GM21619 (cell line): ENCODE measurements at regions not wholly inside any gene's neighbourhood (a gene's known extent, or its start where the extent isn't known, plus 50 kb on each side); places are given as distances from the start of the nearest gene placed in this dataset.
"Not testable (repeated sequence)": the region's sequence is repeated elsewhere in the genome, so short reads cannot be mapped to it uniquely, and the experiment has no call there.

Experiments
- ATAC-seq: cut with Tn5 transposase; IDR thresholded peaks from one replicate; pipeline ENCODE4 v1.9.1; 2021; ENCODE audit not compliant: unreplicated experiment

GRCh38 chr12:131471271-131471905, 239.5 kb upstream of the SFSWAP start:
- ATAC-seq: no peak

GRCh38 chr12:131471946-131472732, 238.8 kb upstream of the SFSWAP start:
- ATAC-seq: no peak

DNA sequence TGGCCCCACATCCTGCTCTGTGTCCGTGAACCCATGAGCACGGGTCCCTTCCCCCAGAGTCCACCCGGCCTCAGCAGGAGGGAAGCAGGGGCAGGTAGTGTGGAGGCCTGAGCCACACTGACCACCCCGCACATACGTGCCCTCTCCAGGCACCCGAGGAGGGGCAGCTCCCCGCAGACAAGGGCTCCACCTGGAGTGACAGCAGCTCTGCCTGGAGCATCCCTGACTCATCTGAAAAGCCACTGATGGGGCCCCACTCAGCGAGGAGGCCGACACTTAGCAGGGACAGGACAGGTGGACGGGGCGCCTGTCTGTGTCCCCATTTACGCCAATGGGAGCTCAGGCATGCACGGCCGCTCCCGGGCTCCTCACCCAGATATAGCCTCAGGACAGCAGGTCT, 237.6 kb upstream of the SFSWAP start:
- no peak for ATAC-seq

DNA sequence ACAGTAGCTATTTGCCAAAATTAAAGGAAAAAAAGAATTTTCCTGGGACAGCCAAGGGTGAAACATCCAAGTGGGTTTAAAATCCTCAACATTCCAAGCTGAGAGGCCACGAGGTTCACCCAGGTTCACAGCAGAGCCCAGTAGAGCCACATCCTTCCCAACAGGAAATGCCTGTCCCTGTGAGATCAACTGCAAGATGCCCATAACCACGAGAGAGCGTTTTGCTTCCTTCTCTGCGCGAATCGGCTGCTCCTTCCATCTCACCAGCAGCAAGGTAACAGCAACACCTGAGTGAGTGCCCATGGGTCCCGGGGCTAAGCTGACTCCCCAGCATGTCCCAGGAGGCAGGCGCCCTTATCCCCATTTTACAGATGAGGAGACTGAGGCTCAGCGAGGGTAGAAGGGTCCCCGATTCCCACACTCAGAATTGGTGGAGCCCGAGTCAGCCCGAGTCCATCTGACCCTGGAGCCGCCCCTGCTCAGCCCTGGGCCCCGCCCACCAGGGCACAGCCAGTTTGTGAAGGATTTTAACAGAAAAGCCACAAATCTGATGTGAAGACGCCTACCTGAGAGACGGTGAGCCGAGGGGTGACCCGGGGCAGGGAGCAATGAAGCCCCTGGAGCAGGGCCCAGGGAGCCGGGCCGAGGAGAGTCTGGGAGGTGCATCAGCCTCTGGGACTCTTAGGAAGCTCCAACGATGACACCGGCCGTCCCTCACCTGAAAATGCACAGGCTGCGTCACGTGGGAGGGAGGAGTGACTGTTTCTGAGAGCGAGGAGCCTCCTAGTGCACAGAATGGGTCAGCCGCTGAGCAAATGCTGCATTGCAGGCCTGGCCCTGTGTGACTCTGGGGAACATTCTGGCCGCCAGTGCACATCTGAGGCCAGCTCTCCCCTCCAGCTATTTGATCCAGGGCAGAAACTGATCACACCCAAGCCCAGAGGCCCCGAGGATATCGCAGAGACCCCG, 236.9 kb upstream of the SFSWAP start:
- ATAC-seq: no peak

- ATAC-seq: not testable (repeated sequence)
These were observed 235.9 kb upstream of the SFSWAP start for GRCh38 chr12:131475012-131475411.

GRCh38 chr12:131477613-131478012, 233.3 kb upstream of the SFSWAP start:
- ATAC-seq: no peak

- no peak for ATAC-seq
These were observed 232.4 kb upstream of the SFSWAP start for GRCh38 chr12:131478468-131478867.

DNA sequence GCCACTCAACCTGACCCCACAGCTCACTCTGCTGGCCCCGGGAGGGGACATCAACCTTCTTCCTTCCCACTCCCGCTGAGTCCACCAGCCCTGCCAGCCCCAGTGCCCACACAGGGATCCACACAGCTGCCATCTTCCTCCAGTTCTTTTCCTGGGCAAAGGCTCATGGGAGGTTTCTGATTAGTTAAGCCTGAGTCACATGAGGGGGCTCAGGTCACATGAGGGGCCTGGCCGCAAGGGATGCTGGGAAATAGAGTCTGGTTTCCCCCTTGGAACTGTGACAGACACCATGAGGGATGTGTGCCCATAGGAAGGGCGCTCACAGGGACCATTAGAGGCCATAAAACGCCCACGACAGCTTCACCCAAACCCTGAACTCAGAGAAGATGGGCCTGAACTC, 228.7 kb upstream of the SFSWAP start:
- no peak for ATAC-seq

DNA sequence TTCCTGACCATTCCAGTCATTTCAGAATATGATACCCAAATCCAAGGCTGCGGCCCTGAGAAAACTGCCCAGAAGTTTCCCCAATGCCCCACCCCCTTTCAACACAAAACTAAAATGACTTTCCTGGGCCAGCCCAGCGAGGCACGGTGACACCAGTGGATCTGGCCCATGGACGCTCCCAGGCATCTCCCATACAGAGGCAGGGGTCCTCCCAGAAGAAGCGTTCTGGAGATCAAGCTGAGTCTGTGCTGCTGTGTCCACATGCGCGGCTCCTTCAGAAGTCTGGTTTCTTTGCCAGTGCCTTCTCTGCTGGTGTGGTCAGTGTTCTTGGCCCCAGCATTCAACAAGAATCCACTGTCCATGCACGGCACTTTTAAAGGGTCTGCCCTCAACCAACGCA, 228.2 kb upstream of the SFSWAP start:
- ATAC-seq: no peak

GRCh38 chr12:131486451-131487230, 224.2 kb upstream of the SFSWAP start:
- no peak for ATAC-seq

DNA sequence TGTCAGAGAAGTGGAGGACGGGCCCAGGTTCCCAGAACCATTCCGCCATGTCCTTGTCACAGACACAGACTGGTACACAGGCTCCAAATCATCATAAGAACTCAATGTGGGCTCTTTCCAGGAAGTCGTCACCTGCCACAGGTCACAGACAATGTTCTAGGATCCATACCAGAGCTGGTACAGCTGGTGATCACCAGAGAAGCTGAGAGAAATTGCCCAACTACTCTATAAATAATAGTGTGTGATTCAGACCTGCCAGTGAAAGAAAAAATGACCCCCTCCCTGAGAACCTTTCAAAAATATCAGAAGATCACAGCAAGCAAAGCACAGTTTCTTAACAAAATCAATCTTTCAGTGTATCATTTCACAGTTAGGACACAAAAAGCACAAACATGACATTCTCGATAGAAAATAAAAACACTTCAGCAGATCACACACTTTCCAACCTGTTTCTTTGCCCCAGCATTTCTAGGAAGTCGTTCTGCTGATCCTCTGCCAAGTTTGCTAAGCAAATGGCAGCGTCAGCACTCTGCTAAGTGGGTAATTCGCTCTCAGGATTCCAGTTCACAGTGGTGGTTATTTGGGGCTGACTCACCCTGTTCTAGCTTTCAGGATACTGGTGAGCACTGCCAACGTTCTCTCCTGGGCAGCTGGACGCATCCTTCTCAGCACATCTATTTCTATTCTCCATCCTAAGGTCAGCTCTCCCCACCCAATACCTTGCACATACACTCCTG, 223.3 kb upstream of the SFSWAP start:
- no peak for ATAC-seq

DNA sequence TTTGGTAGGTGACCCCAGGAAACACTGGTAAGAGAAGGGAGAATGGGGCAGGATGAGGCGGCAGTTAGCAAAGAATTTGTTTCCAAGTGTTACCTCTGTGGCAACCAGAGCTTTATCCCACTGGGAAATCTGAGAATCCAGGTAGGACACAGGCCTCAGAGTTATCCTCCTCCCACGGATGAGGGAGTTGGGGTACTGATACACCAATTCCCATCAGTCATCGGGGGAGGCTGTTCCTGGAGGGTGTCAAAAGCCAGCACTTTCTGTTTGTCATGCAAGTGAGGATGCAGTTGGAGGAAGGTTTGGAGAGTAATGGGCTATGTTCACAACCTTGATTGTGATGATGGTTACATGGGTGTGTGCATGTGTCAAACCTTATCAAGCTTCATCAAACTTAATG, 221.2 kb upstream of the SFSWAP start:
- no peak for ATAC-seq

DNA sequence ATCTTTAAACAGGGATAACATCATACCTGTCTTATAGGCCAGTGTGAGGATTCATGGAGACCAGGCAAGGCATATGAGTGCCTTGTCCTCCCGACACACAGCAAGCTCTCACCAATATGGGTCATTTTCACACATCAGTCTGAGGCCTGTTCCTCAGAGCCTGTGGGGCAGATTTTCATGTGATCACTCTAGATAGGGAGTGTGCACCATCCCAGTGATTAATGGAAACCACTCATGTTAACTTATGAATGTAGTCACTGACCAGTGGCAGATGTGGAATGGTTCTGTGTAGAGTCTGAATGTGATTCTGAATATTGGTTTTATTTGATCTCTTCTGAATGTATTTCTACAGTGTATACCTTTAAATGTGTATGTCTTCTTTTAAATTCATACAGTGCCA, 219.7 kb upstream of the SFSWAP start:
- no peak for ATAC-seq

DNA sequence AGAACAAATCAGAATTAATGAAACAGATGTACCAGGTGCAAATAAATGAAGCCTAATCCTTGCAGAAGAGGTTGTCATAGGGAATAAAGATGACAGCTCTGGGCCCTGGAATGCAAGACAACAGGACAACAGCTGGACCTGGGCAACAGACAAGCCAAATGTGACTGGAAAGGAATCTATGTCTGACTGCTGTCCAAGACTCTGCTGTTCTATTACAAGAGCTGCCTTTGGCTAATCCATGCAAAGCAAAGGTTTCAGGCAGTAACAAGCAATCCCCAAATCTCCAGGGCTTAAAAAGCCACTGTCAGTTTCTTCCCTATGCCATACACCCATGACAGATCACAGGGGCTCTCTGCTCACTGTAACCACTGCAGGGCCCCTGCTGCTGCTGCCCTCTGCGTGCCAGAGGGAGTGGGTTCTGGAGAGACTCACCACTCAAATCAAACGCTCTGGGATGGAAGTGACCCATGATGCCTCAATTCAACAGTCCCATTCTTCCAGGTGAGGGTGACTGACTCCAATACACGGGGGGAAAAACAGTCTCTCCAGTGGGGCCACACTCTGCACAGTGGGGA, 218.9 kb upstream of the SFSWAP start:
- no peak for ATAC-seq

- ATAC-seq: no peak
These were observed 217.6 kb upstream of the SFSWAP start for GRCh38 chr12:131493068-131493826.

DNA sequence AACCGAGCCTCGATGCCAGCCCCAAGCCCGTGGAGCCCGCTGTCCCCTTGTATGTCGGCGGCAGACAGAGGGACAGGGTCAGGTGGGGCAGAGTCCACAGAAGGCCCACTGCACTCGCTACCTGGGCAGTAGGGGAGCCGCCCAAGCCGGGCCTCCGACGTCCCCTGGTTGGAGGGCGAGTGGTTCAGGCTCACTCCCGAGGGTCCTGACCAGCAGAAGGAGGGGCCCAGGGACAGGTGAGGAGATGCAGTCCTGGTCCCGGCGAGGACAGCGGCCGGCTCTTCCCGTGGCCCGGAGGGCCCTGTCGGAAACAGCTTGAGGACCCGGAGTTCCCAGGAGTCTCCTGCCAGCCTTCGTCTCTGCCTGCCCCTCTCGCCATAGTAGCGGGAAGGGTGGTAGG, 216.7 kb upstream of the SFSWAP start:
- no peak for ATAC-seq

DNA sequence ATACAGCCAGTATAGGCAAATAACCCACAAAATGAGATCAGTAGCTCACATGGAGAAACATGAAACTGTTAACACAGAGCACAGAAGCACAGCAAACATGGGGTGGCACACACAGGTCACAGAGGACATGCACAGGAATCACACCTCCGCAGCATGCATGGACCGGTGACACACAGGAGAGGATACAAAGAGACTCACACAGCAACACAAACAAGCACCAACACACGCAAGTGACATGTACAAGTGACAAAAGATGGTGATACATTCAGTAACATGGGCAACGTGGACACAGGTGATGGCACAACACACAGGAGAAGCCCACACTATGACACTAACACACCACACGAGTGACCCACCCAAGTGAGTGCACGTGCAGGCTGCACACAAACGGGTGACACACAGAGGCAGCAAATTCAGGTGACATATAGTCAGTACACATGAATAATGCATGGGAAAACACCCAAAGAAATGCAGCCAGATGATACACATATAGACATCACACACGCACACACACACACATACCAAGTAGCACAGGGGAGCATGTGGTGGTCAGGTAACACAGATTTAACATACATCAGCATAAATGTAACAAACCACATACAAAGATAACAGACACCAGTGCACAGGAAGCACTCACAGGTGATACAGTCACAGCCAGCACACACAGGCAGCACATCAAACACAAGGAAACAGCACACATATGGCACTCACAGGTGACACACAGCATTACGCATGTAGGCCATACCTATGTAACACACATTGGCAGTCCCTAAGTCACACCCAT, 216.0 kb upstream of the SFSWAP start:
- ATAC-seq: no peak

DNA sequence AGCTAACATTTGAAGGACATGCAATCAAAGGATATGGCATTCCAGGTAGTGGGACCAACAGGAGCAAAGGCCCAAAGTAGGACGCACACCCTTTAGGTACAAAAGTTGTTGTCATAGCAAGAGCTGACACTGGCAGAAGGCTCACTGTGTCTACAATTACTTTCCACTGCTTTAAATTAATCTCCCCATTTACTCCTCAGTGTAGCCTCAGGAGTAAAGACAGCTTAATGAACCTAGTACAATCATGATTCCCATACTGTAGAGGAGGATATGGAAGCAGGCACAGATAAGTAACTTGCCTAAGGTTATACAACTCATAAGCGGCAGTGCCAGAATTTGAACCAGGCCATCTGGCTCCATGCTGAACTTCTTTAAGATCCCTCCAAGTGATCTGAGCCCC, 212.9 kb upstream of the SFSWAP start:
- no peak for ATAC-seq
